CD4-positive, alpha-beta T cell treated with Interleukin-10 for 1 hour (primary cell): ENCODE measurements at regions not wholly inside any gene's neighbourhood (a gene's known extent, or its start where the extent isn't known, plus 50 kb on each side); places are given as distances from the start of the nearest gene placed in this dataset.
"Not testable (repeated sequence)": the region's sequence is repeated elsewhere in the genome, so short reads cannot be mapped to it uniquely, and the experiment has no call there.

Experiments used
- DNase-seq: peaks from one replicate; pipeline ENCODE4 v3.0.0-alpha.2; 2020

GRCh38 chr1:47523835-47524215, 86.0 kb downstream of the FOXD2 start:
- no peak for DNase-seq

GRCh38 chr1:47524272-47524671, 86.4 kb downstream of the FOXD2 start:
- no peak for DNase-seq

- DNase-seq: no peak
These were observed 89.9 kb downstream of the FOXD2 start for GRCh38 chr1:47527653-47528272.

GRCh38 chr1:47529520-47530098, 91.8 kb downstream of the FOXD2 start:
- no peak for DNase-seq

GRCh38 chr1:47532921-47533792, 95.3 kb downstream of the FOXD2 start:
- no peak for DNase-seq

GRCh38 chr1:47533793-47534328, 96.0 kb downstream of the FOXD2 start:
- no peak for DNase-seq

- no peak for DNase-seq
These were observed 96.6 kb downstream of the FOXD2 start for GRCh38 chr1:47534436-47534835.

- no peak for DNase-seq
These were observed 98.8 kb downstream of the FOXD2 start for GRCh38 chr1:47536646-47537118.

- no peak for DNase-seq
These were observed 99.4 kb downstream of the FOXD2 start for GRCh38 chr1:47537268-47537667.

- no peak for DNase-seq
These were observed 100.1 kb downstream of the FOXD2 start for GRCh38 chr1:47537966-47538365.

- DNase-seq: not testable (repeated sequence)
These were observed 100.7 kb downstream of the FOXD2 start for GRCh38 chr1:47538530-47538929.

- not testable (repeated sequence) for DNase-seq
These were observed 103.9 kb downstream of the FOXD2 start for GRCh38 chr1:47541705-47542104.

- DNase-seq: not testable (repeated sequence)
These were observed 105.2 kb downstream of the FOXD2 start for GRCh38 chr1:47543089-47543488.

- no peak for DNase-seq
These were observed 108.2 kb downstream of the FOXD2 start for GRCh38 chr1:47545912-47546483.

GRCh38 chr1:47547753-47548573, 110.1 kb downstream of the FOXD2 start:
- no peak for DNase-seq

- DNase-seq: no peak
These were observed 110.8 kb downstream of the FOXD2 start for GRCh38 chr1:47548637-47549036.

GRCh38 chr1:47549532-47549931, 111.7 kb downstream of the FOXD2 start:
- DNase-seq: no peak

- DNase-seq: no peak
These were observed 113.1 kb downstream of the FOXD2 start for GRCh38 chr1:47550929-47551328.

- DNase-seq: no peak
These were observed 114.2 kb downstream of the FOXD2 start for GRCh38 chr1:47551971-47552528.

- DNase-seq: no peak
These were observed 116.2 kb downstream of the FOXD2 start for GRCh38 chr1:47554082-47554481.

GRCh38 chr1:47554901-47555300, 117.1 kb downstream of the FOXD2 start:
- no peak for DNase-seq

- DNase-seq: no peak
These were observed 117.5 kb downstream of the FOXD2 start for GRCh38 chr1:47555306-47555705.
